ENCODE measurements at regions not wholly inside any gene's neighbourhood (a gene's known extent, or its start where the extent isn't known, plus 50 kb on each side); places are given as distances from the start of the nearest gene placed in this dataset.

DNA sequence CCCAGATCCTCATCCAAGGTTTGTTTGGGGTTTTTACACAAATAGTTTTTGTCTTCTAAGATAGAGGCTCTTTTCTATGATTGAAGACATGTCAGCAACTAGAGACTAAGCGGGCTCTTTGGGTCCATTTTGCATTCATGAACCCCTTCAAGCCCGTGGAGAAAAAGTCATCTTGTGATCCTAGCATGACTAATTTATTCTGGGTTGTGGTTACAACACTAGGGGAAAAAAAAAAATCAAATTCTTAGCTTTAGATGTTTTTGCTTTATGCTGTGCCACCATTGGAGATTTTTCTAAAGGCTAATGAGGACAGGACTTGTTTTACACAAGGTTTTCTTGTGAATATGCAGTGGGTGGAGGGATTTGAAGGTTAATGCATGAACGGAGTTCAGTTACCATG, 440.0 kb downstream of the PCDH7 start:
- no peak for TF ChIP-seq POLR2A (IDR thresholded peaks at IDR 0.05; ENCODE audit: low read depth, low read length)
- no peak for TF ChIP-seq TAF1 (IDR thresholded peaks at IDR 0.05; ENCODE audit: borderline replicate concordance, low read depth, low read length)
- no peak for TF ChIP-seq POLR2AphosphoS5 (IDR thresholded peaks at IDR 0.05; ENCODE audit: low read depth, low read length)
